ENCODE measurements at regions not wholly inside any gene's neighbourhood (a gene's known extent, or its start where the extent isn't known, plus 50 kb on each side); places are given as distances from the start of the nearest gene placed in this dataset.

DNA sequence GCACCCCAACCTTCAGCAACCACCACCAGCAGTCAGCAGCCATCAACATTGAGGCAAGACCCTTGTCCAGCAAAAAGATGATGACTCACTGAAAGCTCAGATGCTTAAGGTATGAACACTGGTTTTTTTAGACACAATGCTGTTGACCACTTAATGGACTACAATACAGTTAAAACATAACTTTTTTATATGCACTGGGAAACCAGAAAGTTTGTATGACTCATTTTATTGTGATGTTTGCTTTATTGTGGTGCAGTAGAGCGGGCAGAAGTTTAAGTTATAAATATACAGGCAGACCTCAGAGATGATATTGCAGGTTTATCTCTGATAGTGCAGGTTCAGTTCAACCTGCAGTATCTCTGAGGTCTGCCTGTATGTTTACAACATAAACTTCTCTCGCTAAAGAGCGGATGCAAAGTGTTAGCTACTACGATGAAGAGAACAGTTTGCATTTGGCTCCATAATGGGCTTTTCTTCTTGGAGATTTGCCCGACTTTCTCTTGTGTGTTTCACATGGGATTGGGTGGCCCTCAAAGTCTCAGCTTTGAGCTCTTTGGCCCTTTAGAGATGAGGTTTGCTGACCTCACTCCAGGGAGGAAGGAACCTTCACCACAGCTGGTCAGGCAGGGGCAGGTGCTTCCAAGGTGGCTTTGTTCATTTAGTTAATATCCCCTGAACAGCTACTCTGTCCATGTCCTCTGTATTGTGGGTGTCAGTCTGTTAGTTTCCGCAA lies 84.4 kb upstream of the SHH start:
- no peak for DNase-seq

DNA sequence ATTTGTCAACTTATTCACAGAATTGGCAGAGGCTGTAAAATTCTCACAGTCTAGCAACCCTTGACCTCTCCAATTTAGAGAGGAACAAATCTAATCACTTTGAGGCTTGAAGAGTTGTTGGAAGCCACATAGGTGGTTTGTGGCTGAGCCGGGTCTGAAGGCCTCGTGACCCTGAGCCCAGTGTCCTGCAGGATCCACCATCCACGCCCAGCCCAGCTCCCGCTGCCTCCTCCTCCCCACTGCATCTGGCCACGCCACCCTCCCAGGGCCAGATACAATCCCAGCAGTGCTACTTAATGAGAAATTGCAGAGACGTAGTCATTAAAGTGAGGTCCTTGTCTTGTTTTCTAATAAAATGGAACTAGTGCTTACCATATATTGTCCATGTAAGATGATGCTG lies 81.4 kb upstream of the SHH start:
- no peak for DNase-seq

DNA sequence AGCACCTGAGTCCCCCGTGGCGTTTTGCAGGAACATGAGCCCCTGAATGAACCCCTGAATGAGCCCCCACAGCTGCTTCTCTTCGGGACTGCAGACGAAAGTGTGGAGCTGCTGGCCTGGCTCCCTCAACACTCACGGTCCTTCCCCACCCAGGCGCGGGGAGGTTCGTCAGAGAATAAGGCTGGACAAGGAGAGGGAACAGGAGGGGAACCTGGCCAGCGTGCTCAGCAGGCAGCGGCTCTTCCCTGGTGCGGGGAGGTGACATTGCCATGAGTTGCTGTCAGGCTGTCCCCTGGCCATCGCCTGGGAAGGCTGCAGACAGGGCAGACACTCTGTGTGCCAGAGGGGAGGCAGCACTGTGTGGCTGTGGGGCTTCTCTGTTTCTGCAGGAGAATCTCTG lies 80.9 kb upstream of the SHH start:
- DNase-seq, result no peak

- DNase-seq, result no peak
These were observed 77.6 kb upstream of the SHH start for GRCh38 chr7:155889636-155890511.

- no peak for DNase-seq
These were observed 74.9 kb upstream of the SHH start for GRCh38 chr7:155887174-155887525.

DNA sequence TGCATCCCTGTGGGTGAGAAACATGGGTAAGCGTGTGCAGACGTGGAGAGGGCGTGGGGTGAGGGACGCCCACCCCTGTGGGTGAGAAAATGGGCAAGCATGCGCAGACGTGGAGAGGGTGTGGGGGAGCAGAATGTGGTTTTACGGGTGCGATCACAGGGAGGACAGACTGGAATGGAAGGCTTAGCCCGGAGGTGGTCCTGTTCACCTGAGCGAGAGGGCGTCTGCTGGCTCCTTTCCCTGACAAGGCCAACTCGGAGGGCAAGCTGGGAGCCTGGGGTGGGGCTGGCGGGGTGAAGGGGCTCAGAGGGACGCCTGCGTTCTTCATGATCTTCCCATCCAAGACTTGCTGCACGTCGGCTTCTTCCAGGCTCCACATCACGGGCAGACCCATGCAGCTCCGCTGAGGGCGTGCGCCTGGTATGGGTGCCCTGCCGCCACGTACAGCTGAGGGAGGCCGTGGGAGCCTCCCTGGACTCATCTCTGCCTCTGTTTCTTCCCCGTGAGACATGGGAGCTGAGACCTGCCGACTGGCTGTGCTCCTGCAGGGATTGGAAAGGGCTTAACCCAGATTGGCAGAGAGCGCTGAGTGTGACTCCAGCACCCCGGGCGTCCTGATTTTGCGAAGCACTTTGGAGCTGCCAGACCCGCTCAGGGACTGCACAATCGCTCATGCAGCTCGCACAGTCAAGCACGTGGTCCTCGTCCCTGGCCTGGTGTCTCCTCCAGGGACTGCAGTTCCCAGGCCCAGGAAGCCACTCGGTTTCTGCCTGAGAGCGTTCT lies 74.3 kb upstream of the SHH start:
- no peak for DNase-seq

DNA sequence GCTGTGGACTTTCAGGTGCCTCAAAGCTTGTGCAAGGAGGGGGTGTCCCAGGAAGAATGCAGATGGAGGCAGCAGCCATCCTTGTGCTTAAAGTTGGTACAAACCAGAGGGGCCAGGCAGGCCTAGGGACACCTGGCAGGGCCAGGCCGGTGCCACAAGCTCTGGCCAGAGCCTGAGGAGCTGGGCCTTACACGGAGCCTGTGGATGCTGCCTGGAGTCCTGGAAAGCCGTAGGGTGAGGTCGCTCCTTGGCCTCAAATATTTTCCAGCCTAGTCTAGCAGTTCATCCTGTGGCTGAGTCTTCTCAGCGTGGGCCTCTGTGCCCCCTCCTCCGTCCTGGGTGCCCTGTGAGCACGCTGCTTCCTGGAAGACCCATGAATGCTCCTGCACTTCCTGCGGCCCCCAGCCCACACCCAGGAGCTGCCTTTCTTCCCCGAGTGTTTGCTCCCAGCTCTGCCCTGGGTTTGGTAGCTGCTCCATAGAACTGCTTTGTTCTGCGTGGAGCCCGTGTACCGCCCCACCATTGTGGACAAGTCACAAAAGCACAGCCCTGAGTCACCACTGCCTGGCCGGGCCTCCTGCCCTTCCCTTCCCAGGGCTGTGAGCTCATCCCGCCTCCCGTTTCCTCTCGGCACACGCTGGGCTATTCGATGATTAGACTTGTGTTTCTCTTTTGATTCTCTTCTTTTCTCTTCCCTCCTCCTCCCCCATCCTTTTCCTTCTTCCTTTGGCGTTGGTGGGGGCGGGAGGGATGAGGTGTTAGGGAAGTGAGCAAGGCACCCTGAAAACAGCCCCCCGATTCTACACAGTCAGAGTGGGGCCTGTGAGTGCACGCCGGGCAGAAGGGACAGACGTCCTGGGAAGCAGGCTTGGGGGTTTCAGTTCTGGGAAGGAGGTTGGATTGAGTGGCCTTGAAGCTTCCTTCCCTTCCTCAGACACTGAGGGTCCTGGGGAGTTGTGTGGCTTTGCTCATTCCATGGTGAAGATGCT lies 73.2 kb upstream of the SHH start:
- DNase-seq, result no peak

GRCh38 chr7:155884225-155885166 lies 72.2 kb upstream of the SHH start:
- DNase-seq, result no peak

GRCh38 chr7:155883491-155884224 lies 71.4 kb upstream of the SHH start:
- DNase-seq, result no peak

- DNase-seq, result no peak
These were observed 70.3 kb upstream of the SHH start for GRCh38 chr7:155882596-155882995.

DNA sequence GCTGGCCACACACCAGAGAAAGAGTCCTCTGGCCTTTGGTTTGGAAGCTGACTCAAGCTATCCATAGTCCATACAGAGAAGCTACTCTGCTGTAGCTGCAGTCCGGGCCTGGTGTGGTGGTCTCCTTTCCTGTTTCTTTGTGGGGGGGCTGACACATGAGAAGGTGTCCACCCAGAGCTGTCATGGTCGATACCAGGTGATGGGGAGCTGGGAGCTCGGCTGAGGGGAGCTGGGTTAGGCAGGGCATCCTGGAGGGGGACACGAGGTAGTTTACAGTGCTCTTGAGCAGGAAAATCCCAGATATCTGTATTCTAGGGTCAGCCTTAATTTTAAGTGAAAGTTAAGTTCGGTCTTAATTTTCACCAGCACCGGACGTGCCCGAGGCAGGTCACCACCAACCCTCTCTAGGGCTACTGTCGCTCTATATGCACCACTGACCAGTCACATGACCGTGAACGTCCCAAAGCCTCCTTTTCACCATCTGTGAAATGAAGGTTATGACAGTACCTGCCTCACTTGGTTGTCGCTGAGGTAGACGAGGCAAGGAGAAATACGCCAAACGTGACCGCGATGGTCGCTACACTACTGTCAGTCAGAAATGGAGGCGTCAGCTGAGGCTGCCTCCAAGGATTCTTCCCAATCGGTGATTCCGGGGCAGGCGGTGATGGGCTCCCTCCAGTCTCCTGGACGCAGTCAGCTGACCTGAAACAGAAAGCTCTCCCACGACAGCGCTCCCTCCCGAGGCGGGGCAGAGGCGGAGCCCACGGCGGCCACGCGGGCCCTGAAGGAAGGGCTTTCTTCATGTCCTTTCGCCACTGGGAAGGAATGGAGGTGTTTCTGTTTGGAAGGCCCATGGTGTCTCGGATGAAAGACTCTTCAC lies 69.4 kb upstream of the SHH start:
- no peak for DNase-seq

GRCh38 chr7:155880721-155881120 lies 68.5 kb upstream of the SHH start:
- DNase-seq, result no peak

DNA sequence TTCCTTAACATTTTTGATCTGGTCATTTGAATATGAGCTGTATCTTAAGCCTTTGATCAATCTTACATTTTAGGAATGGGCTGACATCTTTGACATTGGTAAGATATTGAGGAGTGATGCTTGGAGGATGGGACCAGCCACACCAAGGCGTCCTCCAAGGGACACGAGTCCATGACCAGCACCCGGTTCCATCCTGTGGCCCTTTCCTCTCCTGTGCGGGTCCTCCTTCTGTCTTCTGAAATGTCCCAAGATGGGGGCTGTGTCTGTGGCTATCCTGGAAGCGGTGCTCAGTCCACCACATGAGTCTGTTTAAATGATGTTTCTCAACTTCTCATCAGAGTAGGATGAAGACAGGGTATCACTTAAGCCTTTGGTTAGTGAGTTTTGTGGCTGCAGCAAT lies 67.3 kb upstream of the SHH start:
- no peak for DNase-seq

- DNase-seq, result no peak
These were observed 66.4 kb upstream of the SHH start for GRCh38 chr7:155878674-155879073.

DNA sequence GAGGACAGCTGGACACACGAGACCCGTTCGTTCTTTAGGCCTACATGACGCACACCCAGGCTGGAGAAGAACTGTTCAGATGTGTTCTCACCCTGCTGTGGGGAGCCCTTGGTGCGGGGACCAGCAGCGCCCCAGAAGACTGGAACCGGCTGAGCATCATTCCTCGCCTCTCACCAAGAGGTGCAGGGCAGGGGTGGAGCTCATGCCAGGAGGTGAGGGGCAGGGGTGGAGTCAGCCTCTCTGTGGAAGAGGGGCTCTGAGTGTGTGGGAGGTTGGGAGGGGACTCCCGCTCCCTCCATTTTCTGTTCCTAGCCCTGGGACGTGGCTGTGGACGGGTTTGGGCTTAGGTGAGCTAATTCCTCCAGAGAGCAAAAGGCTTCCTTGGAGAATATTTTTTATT lies 66.0 kb upstream of the SHH start:
- no peak for DNase-seq

DNA sequence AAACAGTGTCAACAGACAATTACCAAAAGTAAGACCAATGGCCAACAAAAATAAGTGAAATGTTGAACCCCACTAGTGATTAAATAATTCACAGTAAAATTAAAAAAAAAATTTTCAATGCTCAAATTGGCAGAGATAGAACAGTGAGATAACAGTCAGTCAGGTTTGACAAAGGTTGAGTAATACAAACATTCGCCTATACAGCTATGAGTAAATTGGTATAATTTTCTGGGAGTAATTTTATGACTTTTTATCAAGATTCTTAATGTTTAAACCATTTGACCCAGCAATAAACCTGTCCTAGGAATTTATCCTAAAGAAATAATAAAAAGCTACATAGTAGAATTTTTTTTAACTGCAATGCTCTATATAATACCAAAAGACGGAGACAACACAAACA lies 64.9 kb upstream of the SHH start:
- no peak for DNase-seq

GRCh38 chr7:155874411-155874810 lies 62.1 kb upstream of the SHH start:
- DNase-seq, result no peak

- DNase-seq, result no peak
These were observed 61.7 kb upstream of the SHH start for GRCh38 chr7:155874010-155874409.

- no peak for DNase-seq
These were observed 60.6 kb upstream of the SHH start for GRCh38 chr7:155872678-155873369.

All from NCI-H2029 (cell line).